ENCODE measurements at regions not wholly inside any gene's neighbourhood (a gene's known extent, or its start where the extent isn't known, plus 50 kb on each side); places are given as distances from the start of the nearest gene placed in this dataset.

DNA sequence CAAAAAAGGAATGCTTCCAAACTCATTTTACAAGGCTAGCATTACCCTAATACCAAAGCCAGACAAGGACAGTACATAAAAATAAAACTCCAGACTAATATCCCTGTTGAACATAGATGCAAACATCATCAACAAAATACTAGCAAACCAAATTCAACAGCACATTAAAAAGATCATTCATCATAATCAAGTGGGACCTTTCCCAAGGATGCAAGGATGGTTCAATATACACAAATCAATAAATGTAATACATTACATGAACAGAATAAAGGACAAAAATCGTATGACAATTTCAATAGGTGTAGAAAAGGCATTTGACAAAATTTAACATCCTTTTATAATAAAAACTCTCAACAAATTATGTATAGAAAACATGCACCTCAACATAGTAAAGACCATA lies 66.6 kb upstream of the CNR1 start:
- H4K20me1 ChIP-seq (ENCODE audit: control insufficient read depth, insufficient read depth) = no peaks in the 10 kb centered on the region
- BruUV-seq (replicated peaks) = no TSS peak
- no peak overlapping the region for H3K27ac ChIP-seq (ENCODE audit: control insufficient read depth, insufficient read depth)
- H3K4me1 ChIP-seq (ENCODE audit: control insufficient read depth, insufficient read depth, low read length) = peaks cover under 1% of the 10 kb centered on the region; the same call in 1 of the 2 replicates
- TF ChIP-seq SIN3A (IDR thresholded peaks at IDR 0.05; ENCODE audit: low read depth, low read length) (no peak), KAT2A (conservative IDR thresholded peaks at IDR 0.05; ENCODE audit: control insufficient read depth, low read depth, low read length) (no peak), CHD1 (IDR thresholded peaks at IDR 0.05; ENCODE audit: low read depth, low read length) (no peak), CBFB (IDR thresholded peaks at IDR 0.05; ENCODE audit: low read depth) (no peak), MXI1 (IDR thresholded peaks at IDR 0.05; ENCODE audit: low read depth, low read length) (no peak), NFIC (IDR thresholded peaks at IDR 0.05; ENCODE audit: low read depth, low read length) (no peak), TBL1XR1 (IDR thresholded peaks at IDR 0.05; ENCODE audit: low read depth, low read length) (no peak), ATF7 (IDR thresholded peaks at IDR 0.05; ENCODE audit: low read depth) (no peak), PAX8 (IDR thresholded peaks at IDR 0.05) (no peak), NR2F1 (conservative IDR thresholded peaks at IDR 0.05) (no peak), RBBP5 (conservative IDR thresholded peaks at IDR 0.05) (no peak)
- TF ChIP-seq, protein P1, sequence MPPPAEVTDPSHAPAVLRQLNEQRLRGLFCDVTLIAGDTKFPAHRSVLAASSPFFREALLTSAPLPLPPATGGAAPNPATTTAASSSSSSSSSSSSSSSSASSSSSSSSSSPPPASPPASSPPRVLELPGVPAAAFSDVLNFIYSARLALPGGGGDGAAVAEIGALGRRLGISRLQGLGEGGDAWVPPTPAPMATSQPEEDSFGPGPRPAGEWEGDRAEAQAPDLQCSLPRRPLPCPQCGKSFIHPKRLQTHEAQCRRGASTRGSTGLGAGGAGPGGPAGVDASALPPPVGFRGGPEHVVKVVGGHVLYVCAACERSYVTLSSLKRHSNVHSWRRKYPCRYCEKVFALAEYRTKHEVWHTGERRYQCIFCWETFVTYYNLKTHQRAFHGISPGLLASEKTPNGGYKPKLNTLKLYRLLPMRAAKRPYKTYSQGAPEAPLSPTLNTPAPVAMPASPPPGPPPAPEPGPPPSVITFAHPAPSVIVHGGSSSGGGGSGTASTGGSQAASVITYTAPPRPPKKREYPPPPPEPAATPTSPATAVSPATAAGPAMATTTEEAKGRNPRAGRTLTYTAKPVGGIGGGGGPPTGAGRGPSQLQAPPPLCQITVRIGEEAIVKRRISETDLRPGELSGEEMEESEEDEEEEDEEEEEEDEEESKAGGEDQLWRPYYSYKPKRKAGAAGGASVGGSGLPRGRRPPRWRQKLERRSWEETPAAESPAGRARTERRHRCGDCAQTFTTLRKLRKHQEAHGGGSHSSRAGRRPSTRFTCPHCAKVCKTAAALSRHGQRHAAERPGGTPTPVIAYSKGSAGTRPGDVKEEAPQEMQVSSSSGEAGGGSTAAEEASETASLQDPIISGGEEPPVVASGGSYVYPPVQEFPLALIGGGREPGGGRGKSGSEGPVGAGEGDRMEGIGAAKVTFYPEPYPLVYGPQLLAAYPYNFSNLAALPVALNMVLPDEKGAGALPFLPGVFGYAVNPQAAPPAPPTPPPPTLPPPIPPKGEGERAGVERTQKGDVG (CRISPR knock-in tag; IDR thresholded peaks at IDR 0.05) = no peak
- TF ChIP-seq, protein P2, sequence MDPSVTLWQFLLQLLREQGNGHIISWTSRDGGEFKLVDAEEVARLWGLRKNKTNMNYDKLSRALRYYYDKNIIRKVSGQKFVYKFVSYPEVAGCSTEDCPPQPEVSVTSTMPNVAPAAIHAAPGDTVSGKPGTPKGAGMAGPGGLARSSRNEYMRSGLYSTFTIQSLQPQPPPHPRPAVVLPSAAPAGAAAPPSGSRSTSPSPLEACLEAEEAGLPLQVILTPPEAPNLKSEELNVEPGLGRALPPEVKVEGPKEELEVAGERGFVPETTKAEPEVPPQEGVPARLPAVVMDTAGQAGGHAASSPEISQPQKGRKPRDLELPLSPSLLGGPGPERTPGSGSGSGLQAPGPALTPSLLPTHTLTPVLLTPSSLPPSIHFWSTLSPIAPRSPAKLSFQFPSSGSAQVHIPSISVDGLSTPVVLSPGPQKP (IDR thresholded peaks at IDR 0.05; ENCODE audit: low read depth, low read length) = no peak
- no peaks in the 10 kb centered on the region for H3K27me3 ChIP-seq (replicated peaks in 1 of 2; ENCODE audit: control insufficient read depth in 2 of 2, insufficient read depth in 2 of 2, low read length in 1 of 2)
- no peak overlapping the region for H3K9ac ChIP-seq (ENCODE audit: control insufficient read depth, insufficient read depth, low read length)
- intact Hi-C loops (cut with micrococcal nuclease; ENCODE audit: unreplicated experiment) = no loop called here
- in situ Hi-C loops (cut with MboI) = loop anchor here (10.0 kb wide), 1 partner anchor 398 kb away; no protein-coding TSS in a partner anchor
- ChIA-PET RAD21 (ENCODE audit: unreplicated experiment) (interaction anchor here (1.0 kb wide), 1 partner anchor 305 kb away, joined by 3 read pairs; no protein-coding TSS in a partner anchor), SMC1A (ENCODE audit: uncharacterized antibody, unreplicated experiment) (interaction anchor here (1.1 kb wide), 1 partner anchor 42 kb away, joined by 3 read pairs; no protein-coding TSS in a partner anchor), CTCF (no interaction called here), POLR2A (no interaction called here)
- H3K79me2 ChIP-seq (ENCODE audit: control insufficient read depth, insufficient read depth, low read length) = no peaks in the 10 kb centered on the region
- no peak for DNase-seq (ENCODE audit: low read depth, low spot score)
- H3K4me3 ChIP-seq = no peak overlapping the region
- WGBS (ENCODE audit: insufficient coverage, insufficient replicate concordance, low lambda C conversion rate, missing lambda C conversion rate) = 17% methylated on average over 1 of the region's 1 CpG
- no peaks in the 10 kb centered on the region for H3K36me3 ChIP-seq (ENCODE audit: control insufficient read depth in 2 of 2, insufficient read depth in 2 of 2, low read length in 1 of 2)
- no peak overlapping the region for H2AFZ ChIP-seq (ENCODE audit: control insufficient read depth, low read depth, low read length)
- H3K4me2 ChIP-seq (ENCODE audit: control insufficient read depth, insufficient read depth) = no peak overlapping the region
- ATAC-seq = no peak
- no peak for FAIRE-seq
- peaks cover 5% of the 10 kb centered on the region; the same call in 2 of the 3 replicates for H3K9me3 ChIP-seq (replicated peaks; ENCODE audit: control insufficient read depth, insufficient read depth, low read length)
